ENCODE measurements at regions not wholly inside any gene's neighbourhood (a gene's known extent, or its start where the extent isn't known, plus 50 kb on each side); places are given as distances from the start of the nearest gene placed in this dataset.

DNA sequence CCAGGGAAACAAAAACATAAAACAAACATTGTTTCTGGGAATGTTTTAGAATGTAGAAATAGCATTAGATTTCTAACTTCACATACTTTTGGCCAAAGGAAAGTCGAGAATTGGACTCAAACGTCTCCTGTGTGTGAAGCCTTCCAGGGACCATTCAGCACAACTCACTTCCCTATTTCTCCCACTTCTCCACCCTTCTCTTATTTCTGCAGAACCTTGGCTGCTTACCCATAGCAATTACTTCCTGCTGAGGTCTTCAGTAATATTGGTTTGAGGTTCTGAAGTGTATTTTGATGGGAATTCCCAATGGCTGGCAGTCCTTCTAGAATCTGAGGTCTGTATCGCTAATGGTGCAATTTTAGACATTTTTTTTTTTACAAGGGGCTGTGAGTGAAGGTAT lies 158.3 kb upstream of the SNX19 start:
- H3K36me3 ChIP-seq = no peaks in the 10 kb centered on the region
- no peak overlapping the region for H3K27ac ChIP-seq
- H3K27me3 ChIP-seq = no peaks in the 10 kb centered on the region
- DNase-seq (ENCODE audit: low spot score in 2 of 2) = no peak
- H3K4me3 ChIP-seq = no peak overlapping the region
- H3K9me3 ChIP-seq = no peaks in the 10 kb centered on the region
- H3K4me1 ChIP-seq = no peaks in the 10 kb centered on the region
- no peak for TF ChIP-seq POLR2AphosphoS5 (IDR thresholded peaks at IDR 0.05)
- TF ChIP-seq POLR2A (IDR thresholded peaks at IDR 0.05) = no peak
- TF ChIP-seq, protein P1, sequence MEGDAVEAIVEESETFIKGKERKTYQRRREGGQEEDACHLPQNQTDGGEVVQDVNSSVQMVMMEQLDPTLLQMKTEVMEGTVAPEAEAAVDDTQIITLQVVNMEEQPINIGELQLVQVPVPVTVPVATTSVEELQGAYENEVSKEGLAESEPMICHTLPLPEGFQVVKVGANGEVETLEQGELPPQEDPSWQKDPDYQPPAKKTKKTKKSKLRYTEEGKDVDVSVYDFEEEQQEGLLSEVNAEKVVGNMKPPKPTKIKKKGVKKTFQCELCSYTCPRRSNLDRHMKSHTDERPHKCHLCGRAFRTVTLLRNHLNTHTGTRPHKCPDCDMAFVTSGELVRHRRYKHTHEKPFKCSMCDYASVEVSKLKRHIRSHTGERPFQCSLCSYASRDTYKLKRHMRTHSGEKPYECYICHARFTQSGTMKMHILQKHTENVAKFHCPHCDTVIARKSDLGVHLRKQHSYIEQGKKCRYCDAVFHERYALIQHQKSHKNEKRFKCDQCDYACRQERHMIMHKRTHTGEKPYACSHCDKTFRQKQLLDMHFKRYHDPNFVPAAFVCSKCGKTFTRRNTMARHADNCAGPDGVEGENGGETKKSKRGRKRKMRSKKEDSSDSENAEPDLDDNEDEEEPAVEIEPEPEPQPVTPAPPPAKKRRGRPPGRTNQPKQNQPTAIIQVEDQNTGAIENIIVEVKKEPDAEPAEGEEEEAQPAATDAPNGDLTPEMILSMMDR (IDR thresholded peaks at IDR 0.05) = no peak
- intact Hi-C loops (cut with DNase I; ENCODE audit: low total_unique reads) = no loop called here

DNA sequence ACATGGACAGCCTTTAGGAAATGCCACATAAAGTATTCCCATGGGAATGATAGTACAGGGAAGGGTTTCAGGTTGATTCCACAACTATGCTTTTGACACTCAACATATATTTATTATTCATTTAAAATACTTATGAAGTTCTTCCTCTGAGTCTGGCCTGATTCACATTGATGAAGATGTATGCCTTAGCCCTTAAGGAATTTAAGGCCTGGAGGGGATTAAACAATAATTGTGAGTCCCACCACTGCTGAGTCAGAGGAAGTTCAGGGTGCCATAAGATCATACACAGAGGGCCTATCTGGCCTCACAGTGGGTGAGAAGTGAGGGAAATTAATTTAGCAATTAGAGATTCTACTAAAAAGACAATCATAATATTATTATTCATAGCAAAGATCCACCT lies 161.1 kb upstream of the SNX19 start:
- no peaks in the 10 kb centered on the region for H3K27me3 ChIP-seq
- H3K36me3 ChIP-seq = no peaks in the 10 kb centered on the region
- TF ChIP-seq, protein P1 (IDR thresholded peaks at IDR 0.05) = no peak
- TF ChIP-seq POLR2AphosphoS5 (IDR thresholded peaks at IDR 0.05) (no peak), POLR2A (IDR thresholded peaks at IDR 0.05) (no peak)
- intact Hi-C loops (cut with DNase I; ENCODE audit: low total_unique reads) = no loop called here
- H3K27ac ChIP-seq = no peak overlapping the region
- H3K4me1 ChIP-seq = no peaks in the 10 kb centered on the region
- no peak for DNase-seq (ENCODE audit: low spot score in 2 of 2)
- H3K9me3 ChIP-seq = no peaks in the 10 kb centered on the region
- no peak overlapping the region for H3K4me3 ChIP-seq

DNA sequence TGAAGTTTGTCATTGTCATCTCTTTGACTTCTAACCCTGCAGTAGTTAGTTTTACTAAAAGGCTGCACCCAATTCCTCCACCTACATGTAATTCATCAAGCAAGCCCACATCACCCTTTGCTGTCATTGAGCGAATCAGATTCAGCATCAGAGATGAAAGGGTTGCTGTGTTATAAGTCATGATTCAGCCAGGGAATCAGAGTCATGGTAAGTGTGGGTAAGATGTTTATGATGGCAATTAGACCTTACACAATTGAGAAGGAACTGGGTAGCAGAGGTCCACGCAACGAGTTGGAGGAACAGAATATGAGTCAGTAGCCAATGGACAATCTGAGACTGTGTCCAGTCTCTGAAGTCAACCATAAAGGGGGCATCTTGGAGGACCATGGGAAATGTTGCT lies 162.8 kb upstream of the SNX19 start:
- Histone ChIP-seq H3K9me3 (no peaks in the 10 kb centered on the region), H3K4me1 (no peaks in the 10 kb centered on the region), H3K4me3 (no peak overlapping the region), H3K27me3 (no peaks in the 10 kb centered on the region), H3K36me3 (no peaks in the 10 kb centered on the region), H3K27ac (no peak overlapping the region)
- intact Hi-C loops (cut with DNase I; ENCODE audit: low total_unique reads) = no loop called here
- TF ChIP-seq POLR2A (IDR thresholded peaks at IDR 0.05) (no peak), POLR2AphosphoS5 (IDR thresholded peaks at IDR 0.05) (no peak)
- TF ChIP-seq, protein P1 (IDR thresholded peaks at IDR 0.05) = no peak
- no peak for DNase-seq (ENCODE audit: low spot score in 2 of 2)

DNA sequence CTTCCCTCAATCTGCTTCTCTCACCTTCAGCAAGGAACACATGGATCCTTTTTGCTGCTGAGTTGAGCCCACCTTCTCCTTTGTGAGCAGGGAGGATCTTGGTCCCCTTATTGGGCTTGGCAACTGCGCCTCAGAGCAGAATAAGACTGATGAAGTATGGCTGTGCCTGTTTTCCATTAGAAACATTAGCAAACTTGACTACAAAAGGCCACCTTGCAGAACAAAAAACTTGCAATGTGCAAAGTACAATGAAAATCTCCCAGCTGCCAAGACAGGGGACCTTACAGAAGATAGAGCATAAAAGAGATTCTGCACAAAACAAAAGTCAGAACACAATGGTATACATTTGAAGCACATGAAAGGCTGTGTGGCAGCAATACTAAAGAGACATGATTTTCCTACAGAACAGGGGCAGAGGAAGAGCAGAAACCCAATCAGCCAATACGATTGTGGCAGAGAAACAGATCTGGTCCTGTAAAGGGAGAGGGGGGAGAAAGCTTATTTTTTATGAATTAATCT lies 173.5 kb upstream of the SNX19 start:
- Histone ChIP-seq H3K9me3 (peaks cover 6 to 12% of the 10 kb centered on the region in 2 donors), H3K4me3 (no peak overlapping the region), H3K27ac (no peak overlapping the region), H3K36me3 (no peaks in the 10 kb centered on the region), H3K27me3 (no peaks in the 10 kb centered on the region), H3K4me1 (no peaks in the 10 kb centered on the region)
- intact Hi-C loops (cut with DNase I; ENCODE audit: low total_unique reads) = loop anchor here (5.0 kb wide), 1 partner anchor 1642 kb away; no protein-coding TSS in a partner anchor
- TF ChIP-seq POLR2A (IDR thresholded peaks at IDR 0.05) (no peak), POLR2AphosphoS5 (IDR thresholded peaks at IDR 0.05) (no peak)
- TF ChIP-seq, protein P1 (IDR thresholded peaks at IDR 0.05) = no peak
- no peak for DNase-seq (ENCODE audit: low spot score in 2 of 2)

DNA sequence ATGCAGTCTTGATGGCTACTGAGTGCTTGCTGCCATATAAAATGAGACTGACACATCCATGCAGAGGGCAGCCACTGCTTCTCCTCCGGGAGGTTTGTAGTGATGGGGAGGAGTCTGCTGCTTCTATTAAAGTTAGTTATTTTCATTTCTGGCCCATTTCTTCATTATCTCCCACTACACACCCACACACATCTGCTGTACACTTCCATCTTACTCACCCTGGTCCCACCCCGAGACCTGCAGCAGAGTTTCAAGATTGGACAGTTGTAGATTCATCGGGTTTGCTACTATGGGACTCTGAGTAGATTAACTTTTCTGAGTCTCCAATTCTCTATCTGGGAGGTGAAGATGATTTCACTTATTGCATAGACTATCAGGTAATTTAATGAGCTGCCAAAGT lies 176.2 kb upstream of the SNX19 start:
- no peak for DNase-seq (ENCODE audit: low spot score in 2 of 2)
- Histone ChIP-seq H3K9me3 (no peaks in the 10 kb centered on the region), H3K4me1 (no peaks in the 10 kb centered on the region), H3K4me3 (no peak overlapping the region), H3K27ac (no peak overlapping the region), H3K27me3 (no peaks in the 10 kb centered on the region), H3K36me3 (no peaks in the 10 kb centered on the region)
- TF ChIP-seq, protein P1 (IDR thresholded peaks at IDR 0.05) = no peak
- TF ChIP-seq POLR2AphosphoS5 (IDR thresholded peaks at IDR 0.05) (no peak), POLR2A (IDR thresholded peaks at IDR 0.05) (no peak)
- intact Hi-C loops (cut with DNase I; ENCODE audit: low total_unique reads) = no loop called here
